Jurkat, Clone E6-1 (cell line): ENCODE measurements at regions not wholly inside any gene's neighbourhood (a gene's known extent, or its start where the extent isn't known, plus 50 kb on each side); places are given as distances from the start of the nearest gene placed in this dataset.
"Not testable (repeated sequence)": the region's sequence is repeated elsewhere in the genome, so short reads cannot be mapped to it uniquely, and the experiment has no call there.

ENCODE experiments used
- DNase-seq: peaks from one replicate; pipeline ENCODE4 v3.0.0-alpha.2; 2011; ENCODE audit warnings: low read depth, low spot score
- H3K4me3 ChIP-seq: 2 replicates; pipeline ENCODE4 v1.5.1; 2011; ENCODE audit warnings: mild to moderate bottlenecking, low read length, control low read depth, moderate library complexity

DNA sequence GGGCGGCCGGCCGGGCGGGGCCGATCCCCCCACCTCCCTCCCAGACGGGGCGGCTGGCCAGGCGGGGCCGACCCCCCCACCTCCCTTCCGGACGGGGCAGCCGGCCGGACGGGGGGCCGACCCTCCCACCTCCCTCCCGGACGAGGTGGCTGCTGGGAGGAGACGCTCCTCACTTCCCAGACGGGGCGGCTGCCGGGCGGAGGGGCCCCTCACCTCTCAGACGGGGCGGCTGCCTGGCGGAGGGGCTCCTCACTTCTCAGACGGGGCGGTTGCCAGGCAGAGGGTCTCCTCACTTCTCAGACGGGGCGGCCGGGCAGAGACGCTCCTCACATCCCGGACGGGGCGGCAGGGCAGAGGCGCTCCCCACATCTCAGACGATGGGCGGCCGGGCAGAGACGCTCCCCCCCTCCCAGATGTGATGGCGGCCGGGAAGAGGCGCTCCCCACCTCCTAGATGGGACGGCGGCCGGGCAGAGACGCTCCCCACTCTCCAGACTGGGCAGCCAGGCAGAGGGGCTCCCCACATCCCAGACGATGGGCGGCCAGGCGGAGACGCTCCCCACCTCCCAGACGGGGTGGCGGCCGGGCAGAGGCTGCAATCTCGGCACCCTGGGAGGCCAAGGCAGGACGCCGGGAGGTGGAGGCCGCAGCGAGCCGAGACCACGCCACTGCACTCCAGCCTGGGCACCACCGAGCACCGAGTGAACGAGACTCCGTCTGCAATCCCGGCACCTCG, 675.8 kb downstream of the XIRP2 start:
- not testable (repeated sequence) for DNase-seq, H3K4me3 ChIP-seq

DNA sequence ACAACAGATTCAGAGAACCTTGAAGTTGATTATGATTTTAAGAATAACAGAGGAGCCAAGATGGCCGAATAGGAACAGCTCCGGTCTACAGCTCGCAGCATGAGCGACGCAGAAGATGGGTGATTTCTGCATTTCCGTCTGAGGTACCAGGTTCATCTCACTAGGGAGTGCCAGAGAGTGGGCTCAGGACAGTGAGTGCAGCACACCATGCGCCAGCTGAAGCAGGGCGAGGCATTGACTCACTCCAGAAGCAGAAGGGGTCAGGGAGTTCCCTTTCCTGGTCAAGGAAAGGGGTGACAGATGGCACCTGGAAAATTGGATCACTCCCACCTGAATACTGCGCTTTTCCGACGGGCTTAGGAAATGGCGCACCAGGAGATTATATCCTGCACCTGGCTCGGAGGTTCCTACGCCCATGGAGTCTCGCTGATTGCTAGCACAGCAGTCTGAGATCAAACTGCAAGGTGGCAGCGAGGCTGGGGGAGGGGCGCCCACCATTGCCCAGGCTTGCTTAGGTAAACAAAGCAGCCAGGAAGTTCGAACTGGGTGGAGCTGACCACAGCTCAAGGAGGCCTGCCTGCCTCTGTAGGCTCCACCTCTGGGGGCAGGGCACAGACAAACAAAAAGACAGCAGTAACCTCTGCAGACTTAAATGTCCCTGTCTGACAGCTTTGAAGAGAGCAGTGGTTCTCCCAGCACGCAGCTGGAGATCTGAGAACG, 670.2 kb downstream of the XIRP2 start:
- H3K4me3 ChIP-seq = peak overlapping the region; percentile 25
- not testable (repeated sequence) for DNase-seq

DNA sequence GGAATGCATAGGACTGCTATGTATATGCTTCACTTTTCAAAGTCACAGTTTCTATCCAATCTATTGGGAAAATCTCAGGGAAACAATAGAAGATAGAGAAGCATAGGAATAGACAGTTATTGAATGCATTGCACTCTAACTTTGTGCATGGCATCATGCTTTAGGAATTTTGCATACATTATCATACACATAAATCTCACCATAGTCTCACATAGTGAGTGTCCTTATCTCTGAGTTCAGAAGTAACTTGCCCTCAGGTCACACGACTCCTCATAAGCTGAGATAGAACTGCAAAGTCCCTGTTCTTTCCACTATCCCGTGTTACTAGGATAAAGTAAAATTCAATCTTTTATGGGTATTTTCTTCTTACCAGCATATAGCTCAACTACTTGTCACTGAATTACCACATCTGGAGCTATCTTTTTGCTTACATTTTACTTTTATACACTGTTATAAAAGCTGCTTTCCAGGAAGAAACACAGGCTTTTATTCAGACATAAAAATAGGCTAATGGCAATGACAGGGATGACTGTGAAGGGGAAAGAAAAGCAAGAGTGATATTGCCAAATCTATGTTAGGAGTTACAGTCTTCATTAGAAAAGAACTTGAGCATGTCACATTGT, 666.9 kb downstream of the XIRP2 start:
- no peak for DNase-seq
- no peak overlapping the region for H3K4me3 ChIP-seq

DNA sequence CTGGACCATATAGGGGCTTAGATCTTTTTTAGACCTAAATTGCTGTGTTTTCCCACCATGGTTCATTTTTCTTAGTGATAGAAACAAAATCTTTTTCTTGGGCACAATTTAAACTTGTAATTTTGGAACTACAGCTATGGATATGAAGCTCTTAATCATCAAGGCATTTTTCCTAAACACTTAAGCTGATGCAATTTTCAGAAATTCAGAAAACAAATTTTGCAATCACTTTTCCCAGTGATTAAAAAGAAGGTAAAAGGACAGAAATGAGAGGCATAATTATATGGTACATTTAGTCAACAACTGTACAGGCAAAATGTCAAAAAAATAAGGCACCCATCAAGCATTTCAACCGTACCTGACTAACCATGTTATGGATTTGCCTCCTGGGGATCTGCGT, 665.4 kb downstream of the XIRP2 start:
- no peak for DNase-seq
- no peak overlapping the region for H3K4me3 ChIP-seq

DNA sequence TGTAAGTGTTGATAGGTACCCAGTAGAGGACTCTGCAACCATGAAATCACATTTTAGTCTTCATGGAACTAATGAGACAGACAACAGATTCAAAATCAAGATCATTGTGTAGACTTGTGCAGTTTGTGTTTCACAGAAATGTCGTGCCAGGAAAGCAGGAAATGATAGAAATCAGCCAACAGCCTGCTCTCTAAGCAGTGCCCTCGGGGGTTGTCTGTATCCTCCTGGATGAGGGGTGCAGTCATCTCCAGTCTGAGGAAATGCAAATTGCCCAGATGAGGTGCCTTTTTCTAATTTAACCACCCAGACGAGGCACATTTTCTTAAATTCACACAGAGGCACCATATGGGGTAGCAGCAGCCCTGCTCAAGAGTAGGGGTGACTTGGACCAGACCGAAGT, 663.1 kb downstream of the XIRP2 start:
- H3K4me3 ChIP-seq = no peak overlapping the region
- no peak for DNase-seq

- peak; percentile 20 for DNase-seq
- no peak overlapping the region for H3K4me3 ChIP-seq
Measured at GRCh38 chr2:167550448-167550847, 662.2 kb downstream of the XIRP2 start.

GRCh38 chr2:167548396-167548795, 660.1 kb downstream of the XIRP2 start:
- no peak for DNase-seq
- H3K4me3 ChIP-seq = no peak overlapping the region

GRCh38 chr2:167544602-167545001, 656.3 kb downstream of the XIRP2 start:
- no peak for DNase-seq
- H3K4me3 ChIP-seq = no peak overlapping the region

DNA sequence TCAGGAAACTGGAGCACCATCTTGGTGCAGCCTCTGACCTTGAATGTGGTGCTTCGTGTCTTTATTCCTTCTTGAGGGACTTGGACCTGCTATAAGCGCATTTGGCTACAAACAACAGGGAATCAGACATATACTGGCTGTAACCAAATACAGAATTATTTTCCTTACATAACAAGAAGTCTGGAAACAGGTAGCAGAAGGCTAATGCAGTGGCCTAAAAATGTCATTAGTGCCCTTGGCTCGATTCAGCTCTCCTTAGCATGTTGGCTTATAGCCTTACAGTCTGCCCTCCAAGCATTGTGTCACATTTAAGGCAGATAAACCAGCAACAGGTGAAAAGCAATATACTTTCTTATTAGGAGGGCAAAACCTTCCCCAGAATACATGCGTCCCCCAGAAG, 655.4 kb downstream of the XIRP2 start:
- H3K4me3 ChIP-seq = no peak overlapping the region
- no peak for DNase-seq

DNA sequence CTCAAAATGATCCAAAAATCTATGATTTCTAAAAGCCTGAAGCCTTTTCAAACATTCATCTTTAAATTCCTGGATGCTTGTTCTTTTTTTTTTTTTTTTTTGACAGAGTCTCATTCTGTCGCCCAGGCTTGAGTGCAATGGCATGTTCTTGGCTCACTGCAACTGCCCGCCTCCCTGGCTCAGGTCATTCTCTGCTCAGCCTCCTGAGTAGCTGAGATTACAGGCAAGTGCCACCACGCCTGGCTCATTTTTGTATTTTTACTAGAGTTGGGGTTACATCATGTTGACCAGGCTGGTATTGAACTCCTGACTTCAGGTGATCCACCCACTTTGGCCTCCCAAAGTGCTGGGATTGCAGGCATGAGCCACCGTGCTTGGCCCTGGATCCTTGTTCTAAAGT, 649.5 kb downstream of the XIRP2 start:
- DNase-seq = no peak
- H3K4me3 ChIP-seq = no peak overlapping the region

DNA sequence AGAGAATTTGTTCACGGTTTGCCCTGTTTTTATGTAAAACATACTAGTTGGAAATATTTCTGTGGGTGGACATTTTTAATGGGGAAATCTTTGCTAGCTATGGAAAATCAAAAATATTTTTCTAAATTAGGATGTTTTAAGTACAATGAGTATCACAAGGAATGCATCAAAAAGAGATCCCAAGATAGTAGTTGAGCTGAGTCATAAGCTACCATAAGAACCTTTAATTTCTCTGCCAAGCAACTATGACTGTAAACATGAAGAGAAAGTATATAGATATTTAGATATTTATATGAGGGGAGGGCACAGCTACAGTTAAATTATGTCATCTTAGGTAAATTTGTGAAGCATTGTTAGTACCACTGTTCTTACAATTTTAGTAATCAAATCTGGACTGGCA, 646.2 kb downstream of the XIRP2 start:
- DNase-seq = no peak
- H3K4me3 ChIP-seq = no peak overlapping the region

DNA sequence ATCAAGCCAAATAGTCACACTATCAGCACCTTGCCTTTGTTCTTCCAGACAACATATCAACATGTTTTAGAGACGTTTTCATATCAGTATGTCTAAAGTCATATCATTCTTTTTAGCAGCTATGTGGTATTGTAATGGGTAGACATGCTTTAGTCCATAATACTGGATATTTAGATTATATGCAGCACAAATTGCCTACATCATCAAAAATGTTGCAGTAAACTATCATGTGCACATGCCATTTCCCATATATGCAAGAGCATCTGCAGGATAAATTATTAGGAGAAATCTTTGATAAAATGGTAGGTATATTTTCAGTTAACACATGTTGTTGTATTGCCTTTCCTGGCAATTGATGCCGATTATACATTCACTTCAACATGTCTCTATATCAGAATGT, 636.5 kb downstream of the XIRP2 start:
- H3K4me3 ChIP-seq = no peak overlapping the region
- DNase-seq = no peak

GRCh38 chr2:167510071-167510759, 621.9 kb downstream of the XIRP2 start:
- DNase-seq = no peak
- no peak overlapping the region for H3K4me3 ChIP-seq

DNA sequence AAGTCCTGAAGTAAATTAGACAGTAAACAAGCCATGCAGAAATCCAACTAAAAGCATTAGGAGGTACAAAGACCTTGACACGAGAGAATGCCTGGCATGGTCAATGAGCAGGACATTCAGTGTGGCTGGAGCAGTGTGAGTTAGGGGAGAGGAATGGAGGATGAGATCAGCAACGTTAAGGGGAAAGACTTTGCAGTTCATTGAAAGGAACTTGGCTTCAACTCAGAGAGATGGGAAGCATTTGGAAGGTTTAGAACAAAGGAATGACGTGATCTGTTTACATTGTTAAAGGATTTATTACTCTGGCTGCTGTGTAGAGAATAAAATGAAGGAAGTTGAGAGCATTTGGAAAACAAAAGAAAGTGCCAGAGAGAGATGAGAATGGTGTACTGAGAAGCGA, 621.3 kb downstream of the XIRP2 start:
- no peak overlapping the region for H3K4me3 ChIP-seq
- no peak for DNase-seq

- no peak for DNase-seq
- no peak overlapping the region for H3K4me3 ChIP-seq
Measured at GRCh38 chr2:167508709-167509108, 620.4 kb downstream of the XIRP2 start.

DNA sequence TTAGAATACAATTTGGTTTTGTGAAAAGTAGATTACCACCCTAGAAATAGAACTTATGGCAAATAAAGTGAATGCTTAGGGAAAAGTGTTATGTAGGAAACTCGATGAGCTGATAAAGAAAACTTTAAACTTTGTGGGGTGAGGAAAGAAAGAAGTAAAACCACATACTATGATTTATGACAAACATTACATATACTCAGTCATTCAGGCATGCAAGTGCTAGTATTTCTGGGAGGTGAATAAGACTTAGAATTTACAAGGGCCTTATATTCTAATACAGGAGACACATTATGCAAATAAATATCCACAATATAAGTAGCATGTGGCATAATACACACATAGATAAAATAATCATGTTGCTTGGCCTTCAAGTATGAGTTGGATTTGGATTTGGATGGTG, 618.1 kb downstream of the XIRP2 start:
- DNase-seq = no peak
- H3K4me3 ChIP-seq = no peak overlapping the region

- H3K4me3 ChIP-seq = no peak overlapping the region
- no peak for DNase-seq
Measured at GRCh38 chr2:167504695-167505094, 616.4 kb downstream of the XIRP2 start.

- no peak overlapping the region for H3K4me3 ChIP-seq
- no peak for DNase-seq
Measured at GRCh38 chr2:167504061-167504460, 615.8 kb downstream of the XIRP2 start.

GRCh38 chr2:167501618-167502017, 613.3 kb downstream of the XIRP2 start:
- H3K4me3 ChIP-seq = no peak overlapping the region
- DNase-seq = no peak

GRCh38 chr2:167493862-167494261, 605.6 kb downstream of the XIRP2 start:
- H3K4me3 ChIP-seq = no peak overlapping the region
- DNase-seq = no peak
